HepG2 (cell line): ENCODE measurements at regions not wholly inside any gene's neighbourhood (a gene's known extent, or its start where the extent isn't known, plus 50 kb on each side); places are given as distances from the start of the nearest gene placed in this dataset.

Source experiments
- ATAC-seq: fragments of 200-7000 bp; cut with Tn5 transposase; 3 replicates; pipeline ENCODE4 v1.9.1; 2020; ENCODE audit warnings: mild to moderate bottlenecking, moderate library complexity
- BruUV-seq: library from RNA; stranded (reverse); fragments of 400-500 nt; replicated peaks from 2 replicates; lab custom pipeline; 2021; lab: Mats Ljungman, UMichigan
- CTCF ChIA-PET: fragments of 300-600 bp; formaldehyde crosslinking; extraction: SDS; loops from one replicate; lab custom pipeline; 2021; ENCODE audit warnings: low total read pairs, inconsistent platforms, low intra/inter-chr PET ratio; lab: Yijun Ruan, JAX
- POLR2A ChIA-PET: fragments of 350-600 bp; sonication (Branson Sonifier 250); formaldehyde crosslinking; loops from one replicate; lab custom pipeline; 2020; ENCODE audit warnings: antibody characterized with exemption, inconsistent platforms; lab: Yijun Ruan, JAX
- DNase-seq: peaks from one replicate; pipeline ENCODE4 v3.0.0-alpha.2; 2015; ENCODE audit warnings: low spot score
- FAIRE-seq: peaks from 3 replicates; lab custom pipeline; 2011; peaks lifted over from hg19 to GRCh38; lab: Jason Lieb, UNC
- H2AFZ ChIP-seq: one replicate; pipeline ENCODE4 v1.6.1; 2011; ENCODE audit warnings: low read length, inconsistent platforms
- H3K27ac ChIP-seq: fragments of 300-600 bp; 3 replicates; pipeline ENCODE4 v1.8.0; 2011; ENCODE audit warnings: mixed run types, mild to moderate bottlenecking, mixed read lengths, low read length, inconsistent platforms; ENCODE audit not compliant: insufficient read depth; ENCODE audit errors: extremely low read length
- H3K27me3 ChIP-seq, 2 experiments: fragments of 200-600 bp in 1 of 2; 2 replicates in 1 of 2; 3 replicates in 1 of 2; pipeline versions ENCODE4 v1.6.0 to v1.8.0; 2011; ENCODE audit warnings: low read length in 2 of 2, mild to moderate bottlenecking in 2 of 2, moderate library complexity in 2 of 2, inconsistent platforms in 1 of 2; ENCODE audit not compliant: insufficient read depth in 2 of 2, control insufficient read depth in 1 of 2
- H3K36me3 ChIP-seq, 2 experiments: fragments of 200-600 bp in 1 of 2; replicated peaks in 1 of 2; 2 replicates in 1 of 2; 3 replicates in 1 of 2; pipeline versions ENCODE4 v1.5.1 to v1.8.0; 2011; ENCODE audit warnings: low read length in 2 of 2, inconsistent platforms in 1 of 2; ENCODE audit not compliant: insufficient read depth in 2 of 2, control insufficient read depth in 1 of 2
- H3K4me1 ChIP-seq: 2 replicates; pipeline ENCODE4 v1.5.1; 2012; ENCODE audit warnings: low read length, inconsistent platforms; ENCODE audit not compliant: insufficient read depth
- H3K4me2 ChIP-seq: 2 replicates; pipeline ENCODE4 v1.6.0; 2011; ENCODE audit warnings: low read depth, low read length, inconsistent platforms
- H3K4me3 ChIP-seq, 3 experiments: fragments of 200-600 bp in 1 of 3; sonication (generic), shearing (Covaris generic) in 1 of 3; replicated peaks in 1 of 3; 2 replicates each; pipeline ENCODE4 v1.5.1; 2011 to 2016; ENCODE audit warnings: low read length in 3 of 3, inconsistent platforms in 2 of 3, low read depth in 2 of 3, mild to moderate bottlenecking in 2 of 3, control low read depth in 1 of 3, mixed read lengths in 1 of 3; ENCODE audit not compliant: insufficient read depth in 1 of 3
- H3K79me2 ChIP-seq: one replicate; pipeline ENCODE4 v1.6.1; 2011; ENCODE audit warnings: low read length, inconsistent platforms; ENCODE audit not compliant: insufficient read depth
- H3K9ac ChIP-seq: 2 replicates; pipeline ENCODE4 v1.6.0; 2011; ENCODE audit warnings: mild to moderate bottlenecking, low read depth, low read length, inconsistent platforms; ENCODE audit not compliant: insufficient read depth
- H3K9me3 ChIP-seq: 2 replicates; pipeline ENCODE4 v1.5.1; 2012; ENCODE audit warnings: mild to moderate bottlenecking, low read length
- H4K20me1 ChIP-seq: 2 replicates; pipeline ENCODE4 v1.6.0; 2011; ENCODE audit warnings: inconsistent platforms, mild to moderate bottlenecking, low read length, moderate library complexity; ENCODE audit not compliant: insufficient read depth
- ADNP ChIP-seq: sonication (generic); formaldehyde crosslinking; IDR thresholded peaks from 2 replicates; pipeline ENCODE4 v1.4.0; 2020; ENCODE audit warnings: missing genetic modification reagents
- IKZF1 ChIP-seq: fragments of 450-650 bp; IDR thresholded peaks from 2 replicates; pipeline ENCODE4 v1.7.1; 2016
- JARID2 ChIP-seq: sonication (generic); formaldehyde crosslinking; IDR thresholded peaks from 2 replicates; pipeline ENCODE4 v1.8.1; 2023; ENCODE audit warnings: missing genetic modification reagents, inconsistent platforms; ENCODE audit not compliant: insufficient replicate concordance
- KDM1A ChIP-seq: IDR thresholded peaks from 2 replicates; pipeline ENCODE4 v1.6.1; 2016; ENCODE audit warnings: missing compliant biosample characterization
- MYNN ChIP-seq: sonication (generic); formaldehyde crosslinking; IDR thresholded peaks from 2 replicates; pipeline ENCODE4 v1.4.0; 2020; ENCODE audit warnings: mild to moderate bottlenecking, low read depth, missing genetic modification reagents
- NFKB2 ChIP-seq: sonication (generic); formaldehyde crosslinking; IDR thresholded peaks from 2 replicates; pipeline ENCODE4 v1.4.0; 2020; ENCODE audit warnings: missing genetic modification reagents, borderline replicate concordance
- RFX5 ChIP-seq: IDR thresholded peaks from 2 replicates; pipeline ENCODE4 v1.6.1; 2011; ENCODE audit warnings: low read depth, low read length, improper control_type of control experiment
- RNF2 ChIP-seq: fragments of 450-650 bp; conservative IDR thresholded peaks from 2 replicates; pipeline ENCODE4 v1.6.1; 2016; ENCODE audit warnings: low read depth
- SMAD9 ChIP-seq: sonication (generic); formaldehyde crosslinking; IDR thresholded peaks from 2 replicates; pipeline ENCODE4 v1.5.1; 2020; ENCODE audit warnings: mild to moderate bottlenecking, missing genetic modification reagents
- TBX2 ChIP-seq: sonication (generic); formaldehyde crosslinking; IDR thresholded peaks from 2 replicates; pipeline ENCODE4 v1.5.0; 2020; ENCODE audit warnings: missing genetic modification reagents, mild to moderate bottlenecking, borderline replicate concordance
- ZKSCAN1 ChIP-seq: fragments of 150-350 bp; IDR thresholded peaks from 2 replicates; pipeline ENCODE4 v1.6.1; 2014; ENCODE audit warnings: low read length
- ZMYM3 ChIP-seq: sonication (generic); formaldehyde crosslinking; IDR thresholded peaks from 2 replicates; pipeline ENCODE4 v1.5.1; 2020; ENCODE audit warnings: mild to moderate bottlenecking, missing genetic modification reagents
- ZNF317 ChIP-seq: sonication (generic); formaldehyde crosslinking; IDR thresholded peaks from 2 replicates; pipeline ENCODE4 v1.5.0; 2020; ENCODE audit warnings: mild to moderate bottlenecking, missing genetic modification reagents
- ZNF629 ChIP-seq: sonication (generic); formaldehyde crosslinking; conservative IDR thresholded peaks from 2 replicates; pipeline ENCODE4 v1.5.0; 2020; ENCODE audit warnings: missing genetic modification reagents
- ZNF749 ChIP-seq: sonication (generic); formaldehyde crosslinking; IDR thresholded peaks from 2 replicates; pipeline ENCODE4 v1.8.0; 2022; ENCODE audit warnings: mild to moderate bottlenecking, missing genetic modification reagents, moderate library complexity, borderline replicate concordance
- ZNF773 ChIP-seq: sonication (generic); formaldehyde crosslinking; IDR thresholded peaks from 2 replicates; pipeline ENCODE4 v1.4.0; 2020; ENCODE audit warnings: missing genetic modification reagents, borderline replicate concordance
- ZNF883 ChIP-seq: sonication (generic); formaldehyde crosslinking; IDR thresholded peaks from 2 replicates; pipeline ENCODE4 v1.5.1; 2020; ENCODE audit warnings: mild to moderate bottlenecking, missing genetic modification reagents; ENCODE audit errors: not compliant biosample characterization
- WGBS: methylation state at CpG from one replicate; pipeline ENCODE4 v1.1.6; 2017; ENCODE audit warnings: low lambda C conversion rate; 5-methylcytosine and 5-hydroxymethylcytosine counted together
- in situ Hi-C: cut with HindIII; loops from 2 replicates; pipeline ENCODE4 v1.10.0; 2017; ENCODE audit warnings: low pct_unique_long_range_greater_than_20kb; ENCODE audit not compliant: extremely low pct_ligation_motif_present
- intact Hi-C: fragments of 100-400 bp; cut with micrococcal nuclease; formaldehyde crosslinking; loops from one replicate; pipeline ENCODE4 v1.10.0; 2022; ENCODE audit not compliant: unreplicated experiment
- TF ChIP-seq, protein P1 (sequence below): sonication (generic); formaldehyde crosslinking; IDR thresholded peaks from 2 replicates; pipeline ENCODE4 v1.9.0; 2022; ENCODE audit warnings: missing genetic modification reagents, mild to moderate bottlenecking, borderline replicate concordance
- TF ChIP-seq, protein P2 (sequence below): sonication (generic); formaldehyde crosslinking; IDR thresholded peaks from 2 replicates; pipeline ENCODE4 v1.5.0; 2020; ENCODE audit warnings: missing genetic modification reagents
- TF ChIP-seq, protein P3 (sequence below): sonication (generic); formaldehyde crosslinking; IDR thresholded peaks from 2 replicates; pipeline ENCODE4 v1.4.0; 2020; ENCODE audit warnings: mild to moderate bottlenecking, missing genetic modification reagents

DNA sequence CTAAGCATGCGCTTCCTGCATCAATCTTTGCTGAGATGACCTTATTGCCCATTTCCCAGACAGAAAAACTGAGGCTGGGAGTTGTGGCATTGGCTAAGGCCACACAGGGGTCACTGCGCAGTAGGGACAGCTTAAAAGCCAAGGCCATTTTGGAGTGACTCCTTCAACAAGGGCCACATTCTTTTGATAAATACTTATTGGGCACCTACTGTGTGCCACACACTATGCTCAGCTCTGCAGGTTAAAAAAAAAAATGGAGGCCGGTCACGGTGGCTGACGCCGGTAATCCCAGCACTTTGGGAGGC is 108.6 kb downstream of the CEBPB start:
- in situ Hi-C loops = no loop called here
- H3K79me2 ChIP-seq = no peaks in the 10 kb centered on the region
- no peak overlapping the region for H3K9ac ChIP-seq
- 98% methylated on average over 6 of the region's 6 CpGs for WGBS
- CTCF ChIA-PET = no interaction called here
- 0 out of 2 replicates have a peak, but pooled peaks have one; percentile 64 for TF ChIP-seq ADNP (CRISPR knock-in tag)
- TF ChIP-seq, protein P1, sequence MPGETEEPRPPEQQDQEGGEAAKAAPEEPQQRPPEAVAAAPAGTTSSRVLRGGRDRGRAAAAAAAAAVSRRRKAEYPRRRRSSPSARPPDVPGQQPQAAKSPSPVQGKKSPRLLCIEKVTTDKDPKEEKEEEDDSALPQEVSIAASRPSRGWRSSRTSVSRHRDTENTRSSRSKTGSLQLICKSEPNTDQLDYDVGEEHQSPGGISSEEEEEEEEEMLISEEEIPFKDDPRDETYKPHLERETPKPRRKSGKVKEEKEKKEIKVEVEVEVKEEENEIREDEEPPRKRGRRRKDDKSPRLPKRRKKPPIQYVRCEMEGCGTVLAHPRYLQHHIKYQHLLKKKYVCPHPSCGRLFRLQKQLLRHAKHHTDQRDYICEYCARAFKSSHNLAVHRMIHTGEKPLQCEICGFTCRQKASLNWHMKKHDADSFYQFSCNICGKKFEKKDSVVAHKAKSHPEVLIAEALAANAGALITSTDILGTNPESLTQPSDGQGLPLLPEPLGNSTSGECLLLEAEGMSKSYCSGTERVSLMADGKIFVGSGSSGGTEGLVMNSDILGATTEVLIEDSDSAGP (CRISPR knock-in tag) = peak; percentile 5; the same call in 1 of the 2 replicates
- TF ChIP-seq IKZF1 = no peak
- TF ChIP-seq KDM1A (CRISPR knock-in tag) = peak; percentile 38; the same call in 1 of the 2 replicates
- TF ChIP-seq ZNF883 (CRISPR knock-in tag) = no peak
- no peak for TF ChIP-seq ZNF749 (CRISPR knock-in tag)
- peak; percentile 72 for TF ChIP-seq ZMYM3 (CRISPR knock-in tag)
- TF ChIP-seq, protein P2, sequence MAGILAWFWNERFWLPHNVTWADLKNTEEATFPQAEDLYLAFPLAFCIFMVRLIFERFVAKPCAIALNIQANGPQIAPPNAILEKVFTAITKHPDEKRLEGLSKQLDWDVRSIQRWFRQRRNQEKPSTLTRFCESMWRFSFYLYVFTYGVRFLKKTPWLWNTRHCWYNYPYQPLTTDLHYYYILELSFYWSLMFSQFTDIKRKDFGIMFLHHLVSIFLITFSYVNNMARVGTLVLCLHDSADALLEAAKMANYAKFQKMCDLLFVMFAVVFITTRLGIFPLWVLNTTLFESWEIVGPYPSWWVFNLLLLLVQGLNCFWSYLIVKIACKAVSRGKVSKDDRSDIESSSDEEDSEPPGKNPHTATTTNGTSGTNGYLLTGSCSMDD (CRISPR knock-in tag) = no peak
- TF ChIP-seq ZNF317 (CRISPR knock-in tag) = no peak
- TF ChIP-seq TBX2 = no peak
- TF ChIP-seq MYNN = 0 out of 2 replicates have a peak, but pooled peaks have one; percentile 10
- 0 out of 2 replicates have a peak, but pooled peaks have one; percentile 3 for TF ChIP-seq NFKB2 (CRISPR knock-in tag)
- peak; percentile 98 for TF ChIP-seq ZNF629 (CRISPR knock-in tag)
- no peak for TF ChIP-seq ZNF773 (CRISPR knock-in tag)
- TF ChIP-seq RNF2 = no peak
- TF ChIP-seq, protein P3, sequence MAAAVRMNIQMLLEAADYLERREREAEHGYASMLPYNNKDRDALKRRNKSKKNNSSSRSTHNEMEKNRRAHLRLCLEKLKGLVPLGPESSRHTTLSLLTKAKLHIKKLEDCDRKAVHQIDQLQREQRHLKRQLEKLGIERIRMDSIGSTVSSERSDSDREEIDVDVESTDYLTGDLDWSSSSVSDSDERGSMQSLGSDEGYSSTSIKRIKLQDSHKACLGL (CRISPR knock-in tag) = 0 out of 2 replicates have a peak, but pooled peaks have one; percentile 38
- TF ChIP-seq ZKSCAN1 = peak; percentile 78
- no peak for TF ChIP-seq SMAD9 (CRISPR knock-in tag)
- no peak for TF ChIP-seq RFX5
- TF ChIP-seq JARID2 = no peak
- TF ChIP-seq, all 625 proteins: peak for 9
- H2AFZ ChIP-seq = no peak overlapping the region
- ATAC-seq (no peak), DNase-seq (no peak), FAIRE-seq (no peak)
- H3K36me3 ChIP-seq = no peaks in the 10 kb centered on the region
- BruUV-seq = no TSS peak
- no peak overlapping the region for H3K27ac ChIP-seq
- intact Hi-C loops = no loop called here
- no peak overlapping the region for H3K4me2 ChIP-seq
- POLR2A ChIA-PET = no interaction called here
- no peaks in the 10 kb centered on the region; a peak in 1 of 5 replicates for H3K27me3 ChIP-seq
- H3K4me3 ChIP-seq = no peak overlapping the region
- H3K9me3 ChIP-seq = no peaks in the 10 kb centered on the region
- H3K4me1 ChIP-seq = peaks cover 80% of the 10 kb centered on the region
- H4K20me1 ChIP-seq = no peaks in the 10 kb centered on the region
